HL-60 (cell line): ENCODE measurements at regions not wholly inside any gene's neighbourhood (a gene's known extent, or its start where the extent isn't known, plus 50 kb on each side); places are given as distances from the start of the nearest gene placed in this dataset.

Experiments
- POLR2AphosphoS5 ChIP-seq: IDR thresholded peaks from 2 replicates; pipeline ENCODE4 v1.6.1; 2012; ENCODE audit warnings: low read depth
- SPI1 ChIP-seq: IDR thresholded peaks from 2 replicates; pipeline ENCODE4 v1.6.1; 2012; ENCODE audit warnings: low read depth, mild to moderate bottlenecking, borderline replicate concordance
- TF ChIP-seq, protein P1 (sequence below): IDR thresholded peaks from one replicate; pipeline ENCODE4 v1.5.1; 2011; ENCODE audit warnings: low read length, control low read depth, inconsistent platforms; ENCODE audit not compliant: insufficient read depth
- TF ChIP-seq, protein P2 (sequence below): IDR thresholded peaks from 2 replicates; pipeline ENCODE4 v1.6.1; 2012; ENCODE audit warnings: low read depth; ENCODE audit not compliant: insufficient replicate concordance

DNA sequence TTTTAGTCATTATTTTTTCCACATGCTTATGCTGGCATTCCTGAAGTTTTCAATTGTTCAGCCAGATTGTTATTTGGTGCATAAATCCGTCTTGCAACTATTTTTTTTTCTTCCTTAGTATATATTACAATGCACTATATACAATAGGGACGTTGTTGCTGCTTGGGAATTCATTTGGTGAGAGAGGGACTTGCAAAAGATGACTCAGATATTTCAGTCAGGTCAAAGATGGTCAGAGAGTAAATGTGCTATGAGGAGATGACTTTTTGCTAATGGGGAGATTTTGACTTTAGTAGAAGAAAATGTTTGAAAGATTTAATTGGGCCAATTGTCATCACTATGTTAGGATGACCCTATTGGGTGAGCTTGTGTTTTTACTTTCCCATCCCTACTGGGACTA, 348.4 kb upstream of the MTPN start:
- TF ChIP-seq, protein P1, sequence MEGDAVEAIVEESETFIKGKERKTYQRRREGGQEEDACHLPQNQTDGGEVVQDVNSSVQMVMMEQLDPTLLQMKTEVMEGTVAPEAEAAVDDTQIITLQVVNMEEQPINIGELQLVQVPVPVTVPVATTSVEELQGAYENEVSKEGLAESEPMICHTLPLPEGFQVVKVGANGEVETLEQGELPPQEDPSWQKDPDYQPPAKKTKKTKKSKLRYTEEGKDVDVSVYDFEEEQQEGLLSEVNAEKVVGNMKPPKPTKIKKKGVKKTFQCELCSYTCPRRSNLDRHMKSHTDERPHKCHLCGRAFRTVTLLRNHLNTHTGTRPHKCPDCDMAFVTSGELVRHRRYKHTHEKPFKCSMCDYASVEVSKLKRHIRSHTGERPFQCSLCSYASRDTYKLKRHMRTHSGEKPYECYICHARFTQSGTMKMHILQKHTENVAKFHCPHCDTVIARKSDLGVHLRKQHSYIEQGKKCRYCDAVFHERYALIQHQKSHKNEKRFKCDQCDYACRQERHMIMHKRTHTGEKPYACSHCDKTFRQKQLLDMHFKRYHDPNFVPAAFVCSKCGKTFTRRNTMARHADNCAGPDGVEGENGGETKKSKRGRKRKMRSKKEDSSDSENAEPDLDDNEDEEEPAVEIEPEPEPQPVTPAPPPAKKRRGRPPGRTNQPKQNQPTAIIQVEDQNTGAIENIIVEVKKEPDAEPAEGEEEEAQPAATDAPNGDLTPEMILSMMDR = no peak
- TF ChIP-seq, protein P2, sequence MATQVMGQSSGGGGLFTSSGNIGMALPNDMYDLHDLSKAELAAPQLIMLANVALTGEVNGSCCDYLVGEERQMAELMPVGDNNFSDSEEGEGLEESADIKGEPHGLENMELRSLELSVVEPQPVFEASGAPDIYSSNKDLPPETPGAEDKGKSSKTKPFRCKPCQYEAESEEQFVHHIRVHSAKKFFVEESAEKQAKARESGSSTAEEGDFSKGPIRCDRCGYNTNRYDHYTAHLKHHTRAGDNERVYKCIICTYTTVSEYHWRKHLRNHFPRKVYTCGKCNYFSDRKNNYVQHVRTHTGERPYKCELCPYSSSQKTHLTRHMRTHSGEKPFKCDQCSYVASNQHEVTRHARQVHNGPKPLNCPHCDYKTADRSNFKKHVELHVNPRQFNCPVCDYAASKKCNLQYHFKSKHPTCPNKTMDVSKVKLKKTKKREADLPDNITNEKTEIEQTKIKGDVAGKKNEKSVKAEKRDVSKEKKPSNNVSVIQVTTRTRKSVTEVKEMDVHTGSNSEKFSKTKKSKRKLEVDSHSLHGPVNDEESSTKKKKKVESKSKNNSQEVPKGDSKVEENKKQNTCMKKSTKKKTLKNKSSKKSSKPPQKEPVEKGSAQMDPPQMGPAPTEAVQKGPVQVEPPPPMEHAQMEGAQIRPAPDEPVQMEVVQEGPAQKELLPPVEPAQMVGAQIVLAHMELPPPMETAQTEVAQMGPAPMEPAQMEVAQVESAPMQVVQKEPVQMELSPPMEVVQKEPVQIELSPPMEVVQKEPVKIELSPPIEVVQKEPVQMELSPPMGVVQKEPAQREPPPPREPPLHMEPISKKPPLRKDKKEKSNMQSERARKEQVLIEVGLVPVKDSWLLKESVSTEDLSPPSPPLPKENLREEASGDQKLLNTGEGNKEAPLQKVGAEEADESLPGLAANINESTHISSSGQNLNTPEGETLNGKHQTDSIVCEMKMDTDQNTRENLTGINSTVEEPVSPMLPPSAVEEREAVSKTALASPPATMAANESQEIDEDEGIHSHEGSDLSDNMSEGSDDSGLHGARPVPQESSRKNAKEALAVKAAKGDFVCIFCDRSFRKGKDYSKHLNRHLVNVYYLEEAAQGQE = no peak
- TF ChIP-seq POLR2AphosphoS5 = no peak
- no peak for TF ChIP-seq SPI1
